HUES48 (cell line): ENCODE measurements at regions not wholly inside any gene's neighbourhood (a gene's known extent, or its start where the extent isn't known, plus 50 kb on each side); places are given as distances from the start of the nearest gene placed in this dataset.
"Not testable (repeated sequence)": the region's sequence is repeated elsewhere in the genome, so short reads cannot be mapped to it uniquely, and the experiment has no call there.

Experiments
- H3K27ac ChIP-seq: one replicate; pipeline ENCODE4 v1.7.0; 2013; ENCODE audit warnings: low read depth, low read length, inconsistent platforms
- H3K27me3 ChIP-seq: 2 replicates; pipeline ENCODE4 v1.6.1; 2013; ENCODE audit warnings: mild to moderate bottlenecking, low read length; ENCODE audit not compliant: control insufficient read depth, insufficient read depth
- H3K36me3 ChIP-seq: 2 replicates; pipeline ENCODE4 v1.6.1; 2013; ENCODE audit warnings: low read length; ENCODE audit not compliant: control insufficient read depth, insufficient read depth
- H3K4me1 ChIP-seq: 2 replicates; pipeline ENCODE4 v1.6.1; 2013; ENCODE audit warnings: mild to moderate bottlenecking, low read length; ENCODE audit not compliant: control insufficient read depth, insufficient read depth
- H3K4me3 ChIP-seq: 2 replicates; pipeline ENCODE4 v1.5.1; 2013; ENCODE audit warnings: mild to moderate bottlenecking, low read depth, low read length
- H3K9ac ChIP-seq: 2 replicates; pipeline ENCODE4 v1.6.1; 2013; ENCODE audit warnings: mild to moderate bottlenecking, low read depth, low read length, moderate library complexity
- H3K9me3 ChIP-seq: 2 replicates; pipeline ENCODE4 v1.6.1; 2013; ENCODE audit warnings: low read length; ENCODE audit not compliant: control insufficient read depth, insufficient read depth

GRCh38 chr3:74145277-74145676 lies 469.2 kb downstream of the CNTN3 start:
- Histone ChIP-seq H3K4me3 (no peak overlapping the region), H3K27me3 (no peaks in the 10 kb centered on the region), H3K9ac (no peak overlapping the region), H3K9me3 (no peaks in the 10 kb centered on the region), H3K36me3 (no peaks in the 10 kb centered on the region), H3K4me1 (no peaks in the 10 kb centered on the region), H3K27ac (no peak overlapping the region)

GRCh38 chr3:74139648-74140047 lies 474.8 kb downstream of the CNTN3 start:
- Histone ChIP-seq H3K36me3 (no peaks in the 10 kb centered on the region), H3K4me1 (peaks cover 3% of the 10 kb centered on the region; the same call in 1 of the 2 replicates), H3K9me3 (no peaks in the 10 kb centered on the region), H3K27ac (no peak overlapping the region), H3K27me3 (no peaks in the 10 kb centered on the region), H3K9ac (no peak overlapping the region), H3K4me3 (no peak overlapping the region)

- Histone ChIP-seq H3K27me3 (no peaks in the 10 kb centered on the region), H3K36me3 (no peaks in the 10 kb centered on the region), H3K9ac (no peak overlapping the region), H3K4me3 (no peak overlapping the region), H3K4me1 (peaks cover 6% of the 10 kb centered on the region; the same call in 1 of the 2 replicates), H3K27ac (no peak overlapping the region), H3K9me3 (no peaks in the 10 kb centered on the region)
Observed at GRCh38 chr3:74137790-74138189, 476.7 kb downstream of the CNTN3 start.

GRCh38 chr3:74135808-74136207 lies 478.7 kb downstream of the CNTN3 start:
- H3K27me3 ChIP-seq: no peaks in the 10 kb centered on the region
- no peak overlapping the region for H3K9ac ChIP-seq
- H3K9me3 ChIP-seq: no peaks in the 10 kb centered on the region
- H3K4me1 ChIP-seq: peaks cover 10% of the 10 kb centered on the region; the same call in 1 of the 2 replicates
- H3K4me3 ChIP-seq: no peak overlapping the region
- no peak overlapping the region for H3K27ac ChIP-seq
- no peaks in the 10 kb centered on the region for H3K36me3 ChIP-seq

GRCh38 chr3:74134831-74135230 lies 479.6 kb downstream of the CNTN3 start:
- Histone ChIP-seq H3K27me3 (no peaks in the 10 kb centered on the region), H3K4me1 (peaks cover 10% of the 10 kb centered on the region; the same call in 1 of the 2 replicates), H3K36me3 (no peaks in the 10 kb centered on the region), H3K27ac (no peak overlapping the region), H3K4me3 (no peak overlapping the region), H3K9me3 (no peaks in the 10 kb centered on the region), H3K9ac (no peak overlapping the region)

- not testable (repeated sequence) for H3K9me3 ChIP-seq, H3K27me3 ChIP-seq, H3K36me3 ChIP-seq, H3K4me3 ChIP-seq, H3K9ac ChIP-seq, H3K27ac ChIP-seq, H3K4me1 ChIP-seq
Observed at GRCh38 chr3:74131546-74132328, 482.7 kb downstream of the CNTN3 start.

GRCh38 chr3:74129611-74130010 lies 484.8 kb downstream of the CNTN3 start:
- Histone ChIP-seq H3K27me3 (no peaks in the 10 kb centered on the region), H3K36me3 (no peaks in the 10 kb centered on the region), H3K27ac (no peak overlapping the region), H3K9ac (no peak overlapping the region), H3K4me3 (no peak overlapping the region), H3K4me1 (peaks cover 6% of the 10 kb centered on the region; the same call in 1 of the 2 replicates), H3K9me3 (no peaks in the 10 kb centered on the region)

GRCh38 chr3:74129056-74129455 lies 485.4 kb downstream of the CNTN3 start:
- Histone ChIP-seq H3K4me3 (no peak overlapping the region), H3K27me3 (no peaks in the 10 kb centered on the region), H3K9me3 (no peaks in the 10 kb centered on the region), H3K4me1 (0 out of 2 replicates have a peak, but pooled peaks cover 4% of the 10 kb centered on the region), H3K36me3 (no peaks in the 10 kb centered on the region), H3K9ac (no peak overlapping the region), H3K27ac (no peak overlapping the region)

- Histone ChIP-seq H3K36me3 (no peaks in the 10 kb centered on the region), H3K4me3 (no peak overlapping the region), H3K9me3 (no peaks in the 10 kb centered on the region), H3K27me3 (no peaks in the 10 kb centered on the region), H3K4me1 (0 out of 2 replicates have a peak, but pooled peaks cover 4% of the 10 kb centered on the region), H3K27ac (no peak overlapping the region), H3K9ac (no peak overlapping the region)
Observed at GRCh38 chr3:74127256-74127655, 487.2 kb downstream of the CNTN3 start.

- H3K4me3 ChIP-seq: no peak overlapping the region
- no peaks in the 10 kb centered on the region for H3K36me3 ChIP-seq
- no peaks in the 10 kb centered on the region for H3K9me3 ChIP-seq
- H3K27me3 ChIP-seq: no peaks in the 10 kb centered on the region
- H3K4me1 ChIP-seq: no peaks in the 10 kb centered on the region
- H3K27ac ChIP-seq: no peak overlapping the region
- H3K9ac ChIP-seq: no peak overlapping the region
Observed at GRCh38 chr3:74124782-74125181, 489.7 kb downstream of the CNTN3 start.

GRCh38 chr3:74122281-74122680 lies 492.2 kb downstream of the CNTN3 start:
- Histone ChIP-seq H3K36me3 (no peaks in the 10 kb centered on the region), H3K27me3 (no peaks in the 10 kb centered on the region), H3K4me1 (no peaks in the 10 kb centered on the region), H3K27ac (no peak overlapping the region), H3K4me3 (no peak overlapping the region), H3K9ac (no peak overlapping the region), H3K9me3 (no peaks in the 10 kb centered on the region)
